MM.1S (cell line): ENCODE measurements at regions not wholly inside any gene's neighbourhood (a gene's known extent, or its start where the extent isn't known, plus 50 kb on each side); places are given as distances from the start of the nearest gene placed in this dataset.

ENCODE experiments used
- DNase-seq: peaks from one replicate; pipeline ENCODE4 v3.0.0-alpha.2; 2015
- H2AFZ ChIP-seq: fragments of 300-600 bp; sonication (generic); 2 replicates; pipeline ENCODE4 v1.6.0; 2016; ENCODE audit warnings: antibody characterized with exemption, low read length
- H3F3A ChIP-seq: fragments of 300-600 bp; sonication (generic); 2 replicates; pipeline ENCODE4 v1.6.1; 2016; ENCODE audit warnings: mild to moderate bottlenecking, antibody characterized with exemption, low read length, moderate library complexity, mixed read lengths; ENCODE audit not compliant: insufficient read depth
- H3K27ac ChIP-seq: fragments of 300-600 bp; sonication (generic); 2 replicates; pipeline ENCODE4 v1.5.1; 2016; ENCODE audit warnings: mild to moderate bottlenecking, low read length
- H3K27me3 ChIP-seq: fragments of 300-600 bp; sonication (generic); replicated peaks from 2 replicates; pipeline ENCODE4 v1.6.0; 2016; ENCODE audit warnings: low read length; ENCODE audit not compliant: insufficient read depth
- H3K36me3 ChIP-seq: fragments of 300-600 bp; sonication (generic); replicated peaks from 2 replicates; pipeline ENCODE4 v1.6.1; 2016; ENCODE audit warnings: mild to moderate bottlenecking, low read length, mixed read lengths; ENCODE audit not compliant: insufficient read depth
- H3K4me1 ChIP-seq: fragments of 300-600 bp; sonication (generic); 2 replicates; pipeline ENCODE4 v1.6.1; 2016; ENCODE audit warnings: low read length, mixed read lengths
- H3K4me2 ChIP-seq: fragments of 300-600 bp; sonication (generic); 2 replicates; pipeline ENCODE4 v1.6.0; 2016; ENCODE audit warnings: low read depth, low read length
- H3K4me3 ChIP-seq: fragments of 300-600 bp; sonication (generic); 2 replicates; pipeline ENCODE4 v1.5.1; 2016; ENCODE audit warnings: low read length, mixed read lengths
- H3K79me2 ChIP-seq: fragments of 300-600 bp; sonication (generic); 2 replicates; pipeline ENCODE4 v1.6.1; 2016; ENCODE audit warnings: mixed run types, low read length, mixed read lengths
- H3K9ac ChIP-seq: fragments of 300-600 bp; sonication (generic); 2 replicates; pipeline ENCODE4 v1.6.1; 2016; ENCODE audit warnings: low read length, mixed read lengths
- H3K9me2 ChIP-seq: fragments of 300-600 bp; sonication (generic); replicated peaks from 2 replicates; pipeline ENCODE4 v1.6.1; 2016; ENCODE audit warnings: mild to moderate bottlenecking, low read length, mixed read lengths; ENCODE audit not compliant: insufficient read depth
- H3K9me3 ChIP-seq: fragments of 300-600 bp; sonication (generic); replicated peaks from 2 replicates; pipeline ENCODE4 v1.6.1; 2016; ENCODE audit warnings: mild to moderate bottlenecking, low read length, mixed read lengths; ENCODE audit not compliant: insufficient read depth
- H4K20me1 ChIP-seq: fragments of 300-600 bp; sonication (generic); 2 replicates; pipeline ENCODE4 v1.6.1; 2016; ENCODE audit warnings: mild to moderate bottlenecking, low read length, moderate library complexity, mixed read lengths; ENCODE audit not compliant: insufficient read depth
- CTCF ChIP-seq: fragments of 300-600 bp; sonication (generic); IDR thresholded peaks from 2 replicates; pipeline ENCODE4 v1.5.1; 2016; ENCODE audit warnings: antibody characterized with exemption, low read length, mixed read lengths
- EZH2 ChIP-seq: fragments of 300-600 bp; sonication (generic); optimal IDR thresholded peaks from 2 replicates; pipeline ENCODE3; 2017; ENCODE audit warnings: low read depth, mild to moderate bottlenecking, antibody characterized with exemption, low read length, mixed read lengths
- EZH2phosphoT487 ChIP-seq: fragments of 300-600 bp; sonication (generic); IDR thresholded peaks from 2 replicates; pipeline ENCODE4 v1.6.1; 2018; ENCODE audit warnings: antibody characterized with exemption, low read length

DNA sequence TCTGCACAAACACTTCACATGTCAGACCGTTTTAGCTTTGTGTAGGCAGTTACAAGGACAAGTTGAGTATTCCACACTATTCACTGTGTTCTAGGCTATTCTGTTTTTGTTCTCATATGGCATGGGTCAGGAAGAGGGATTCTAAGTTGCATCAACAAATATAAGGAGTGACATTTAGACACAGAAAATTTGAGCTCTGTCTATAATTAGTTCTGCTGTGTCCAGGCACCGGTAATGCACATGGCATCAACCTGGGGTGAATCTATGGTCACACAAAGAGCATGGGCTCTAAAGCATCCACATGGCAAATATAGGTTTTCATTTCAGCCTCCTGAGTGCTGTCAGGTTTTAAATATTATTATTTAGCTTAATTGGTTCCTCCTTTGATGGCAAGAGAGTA, 130.4 kb upstream of the PMFBP1 start:
- Histone ChIP-seq H3K27ac (no peak overlapping the region), H3K79me2 (no peaks in the 10 kb centered on the region), H2AFZ (no peak overlapping the region), H3K4me2 (no peak overlapping the region), H3F3A (no peaks in the 10 kb centered on the region), H3K27me3 (no peaks in the 10 kb centered on the region), H3K9ac (no peak overlapping the region), H4K20me1 (no peaks in the 10 kb centered on the region), H3K36me3 (no peaks in the 10 kb centered on the region), H3K4me1 (no peaks in the 10 kb centered on the region), H3K9me3 (no peaks in the 10 kb centered on the region), H3K4me3 (no peak overlapping the region), H3K9me2 (no peaks in the 10 kb centered on the region)
- DNase-seq = no peak
- TF ChIP-seq EZH2phosphoT487 (no peak), EZH2 (no peak), CTCF (no peak)

- no peaks in the 10 kb centered on the region for H3K79me2 ChIP-seq
- TF ChIP-seq CTCF (no peak), EZH2phosphoT487 (no peak), EZH2 (no peak)
- no peaks in the 10 kb centered on the region for H3K9me2 ChIP-seq
- H3K27ac ChIP-seq = no peak overlapping the region
- H3K4me1 ChIP-seq = no peaks in the 10 kb centered on the region
- H3K4me3 ChIP-seq = no peak overlapping the region
- no peaks in the 10 kb centered on the region for H3F3A ChIP-seq
- no peaks in the 10 kb centered on the region for H3K36me3 ChIP-seq
- no peaks in the 10 kb centered on the region for H3K27me3 ChIP-seq
- no peak overlapping the region for H2AFZ ChIP-seq
- H4K20me1 ChIP-seq = no peaks in the 10 kb centered on the region
- DNase-seq = no peak
- no peak overlapping the region for H3K9ac ChIP-seq
- no peak overlapping the region for H3K4me2 ChIP-seq
- no peaks in the 10 kb centered on the region for H3K9me3 ChIP-seq
These were observed 129.7 kb upstream of the PMFBP1 start for GRCh38 chr16:72301523-72302236.

- no peak for DNase-seq
- no peaks in the 10 kb centered on the region for H3K79me2 ChIP-seq
- no peaks in the 10 kb centered on the region for H3K4me1 ChIP-seq
- no peak for TF ChIP-seq CTCF
- H3F3A ChIP-seq = no peaks in the 10 kb centered on the region
- no peaks in the 10 kb centered on the region for H4K20me1 ChIP-seq
- H2AFZ ChIP-seq = no peak overlapping the region
- H3K27me3 ChIP-seq = no peaks in the 10 kb centered on the region
- H3K36me3 ChIP-seq = no peaks in the 10 kb centered on the region
- H3K4me3 ChIP-seq = no peak overlapping the region
- H3K9ac ChIP-seq = no peak overlapping the region
- H3K9me2 ChIP-seq = no peaks in the 10 kb centered on the region
- H3K4me2 ChIP-seq = no peak overlapping the region
- H3K27ac ChIP-seq = no peak overlapping the region
- H3K9me3 ChIP-seq = no peaks in the 10 kb centered on the region
These were observed 128.9 kb upstream of the PMFBP1 start for GRCh38 chr16:72300892-72301291.
